Inflammatory macrophage treated with lipopolysaccharide for 1 hour (primary cell): ENCODE measurements at regions not wholly inside any gene's neighbourhood (a gene's known extent, or its start where the extent isn't known, plus 50 kb on each side); places are given as distances from the start of the nearest gene placed in this dataset.
"Not testable (repeated sequence)": the region's sequence is repeated elsewhere in the genome, so short reads cannot be mapped to it uniquely, and the experiment has no call there.

Experiments
- DNase-seq, 2 donors: peaks; one replicate each; pipeline ENCODE4 v3.0.0-alpha.2; 2020 to 2022

GRCh38 chr6:25192590-25193459 is 86.3 kb upstream of the CARMIL1 start:
- no peak for DNase-seq

DNA sequence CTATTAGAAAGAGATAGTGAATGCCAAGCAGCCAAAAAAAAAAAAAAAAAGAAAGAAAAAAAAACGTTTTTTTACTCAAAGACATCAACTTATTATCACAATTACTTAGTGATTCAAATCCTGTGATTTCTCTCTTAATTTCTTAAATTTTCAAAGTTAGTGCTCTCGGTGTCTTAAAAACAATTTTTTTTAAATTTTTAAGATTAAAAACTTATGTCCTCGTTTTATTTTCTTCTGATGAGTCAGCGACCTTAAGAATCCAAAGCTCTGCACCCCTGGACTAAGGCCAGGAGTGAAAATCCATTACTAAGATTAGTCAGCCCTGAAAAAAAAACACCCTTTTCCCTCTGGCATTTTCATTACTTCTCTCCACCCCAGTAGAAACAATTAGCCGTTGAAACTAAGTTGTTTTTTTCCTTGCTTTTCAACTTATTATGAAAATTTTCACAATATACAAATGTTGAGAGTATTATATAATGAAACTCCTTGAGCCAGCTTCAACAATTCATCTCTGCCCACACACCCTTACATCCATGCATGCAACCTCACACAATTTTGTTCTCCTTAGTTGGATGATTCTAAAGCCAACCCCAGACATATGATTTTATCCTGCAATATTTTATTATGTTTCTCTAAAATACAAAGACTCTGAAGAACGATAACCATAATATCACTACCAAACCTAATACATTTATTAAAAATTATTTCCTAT is 85.6 kb upstream of the CARMIL1 start:
- no peak for DNase-seq

DNA sequence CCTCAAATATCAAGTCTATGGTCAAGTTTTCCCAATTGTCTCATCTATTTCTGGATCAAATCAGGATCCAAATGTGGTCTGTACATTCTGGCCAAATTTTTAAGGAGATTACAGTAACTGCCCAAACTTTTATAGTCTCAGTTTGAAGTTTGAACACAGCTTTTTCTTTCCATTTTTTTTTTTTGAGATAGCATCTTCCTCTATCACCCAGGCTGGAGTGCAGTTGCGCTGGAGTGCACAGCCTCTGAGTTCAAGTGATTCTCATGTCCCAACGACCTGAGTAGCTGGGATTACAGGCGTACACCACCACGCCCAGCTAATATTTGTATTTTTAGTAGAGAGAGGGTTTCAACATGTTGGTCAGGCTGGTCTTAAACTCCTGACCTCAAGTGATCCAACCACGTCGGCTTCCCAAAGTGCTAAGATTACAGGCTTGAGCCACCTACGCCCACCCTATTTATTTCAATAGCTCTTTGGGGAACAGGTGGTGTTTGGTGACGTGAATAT is 84.9 kb upstream of the CARMIL1 start:
- DNase-seq: no peak

- DNase-seq: no peak
Measured at GRCh38 chr6:25196464-25196863, 82.7 kb upstream of the CARMIL1 start.

DNA sequence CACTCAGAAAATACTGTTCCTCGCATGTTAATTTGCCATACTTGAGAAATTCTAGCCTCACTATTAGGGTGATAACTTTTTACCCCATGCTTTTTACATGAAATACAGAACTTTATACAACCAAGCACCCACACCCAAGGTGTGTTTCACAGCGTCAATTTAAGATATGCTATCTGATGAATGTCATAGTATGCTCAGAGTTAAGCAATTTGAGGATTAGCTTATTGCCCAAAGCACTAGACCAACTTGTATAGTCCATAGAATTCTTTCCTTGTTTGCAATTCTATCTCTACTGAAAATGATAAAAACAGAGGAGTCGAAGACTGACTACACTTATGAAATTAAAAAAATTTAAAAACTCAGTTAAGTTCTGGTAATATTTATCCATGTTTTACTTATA is 82.1 kb upstream of the CARMIL1 start:
- no peak for DNase-seq

- DNase-seq: no peak
Measured at GRCh38 chr6:25199544-25199943, 79.6 kb upstream of the CARMIL1 start.

- DNase-seq: no peak
Measured at GRCh38 chr6:25202504-25202903, 76.7 kb upstream of the CARMIL1 start.

GRCh38 chr6:25205629-25206028 is 73.5 kb upstream of the CARMIL1 start:
- DNase-seq: no peak

DNA sequence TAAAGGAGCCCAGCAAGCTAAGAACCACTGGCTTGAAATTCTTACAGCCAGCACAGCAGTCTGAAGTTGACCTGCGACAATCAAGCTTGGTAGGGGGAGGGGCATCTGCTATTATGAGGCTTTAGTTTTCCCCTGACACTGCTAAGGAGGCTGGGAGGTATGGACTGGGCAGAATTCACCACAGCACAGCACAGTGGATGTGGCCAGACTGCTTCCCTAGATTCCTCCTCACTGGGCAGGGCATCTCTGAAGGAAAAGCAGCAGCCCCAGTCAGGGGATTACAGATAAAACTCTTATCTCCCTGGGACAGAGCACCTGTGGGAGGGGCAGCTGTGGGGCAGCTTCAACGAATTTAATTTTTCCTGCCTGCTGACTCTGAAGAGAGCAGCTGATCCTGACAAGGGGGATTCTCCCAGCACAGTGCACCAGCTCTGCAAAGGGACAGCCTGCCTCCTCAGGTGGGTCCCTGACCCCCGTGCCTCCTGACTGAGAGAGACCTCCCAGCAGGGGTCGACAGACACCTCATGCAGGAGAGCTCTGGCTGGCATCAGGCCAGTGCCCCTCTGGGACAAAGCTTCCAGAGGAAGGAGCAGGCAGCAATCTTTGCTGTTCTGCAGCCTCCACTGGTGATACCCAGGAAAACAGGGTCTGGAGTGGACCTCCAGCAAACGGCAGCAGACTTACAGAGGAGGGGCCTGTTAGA is 71.6 kb upstream of the CARMIL1 start:
- DNase-seq: not testable (repeated sequence)

- no peak for DNase-seq
Measured at GRCh38 chr6:25215881-25216280, 63.3 kb upstream of the CARMIL1 start.

DNA sequence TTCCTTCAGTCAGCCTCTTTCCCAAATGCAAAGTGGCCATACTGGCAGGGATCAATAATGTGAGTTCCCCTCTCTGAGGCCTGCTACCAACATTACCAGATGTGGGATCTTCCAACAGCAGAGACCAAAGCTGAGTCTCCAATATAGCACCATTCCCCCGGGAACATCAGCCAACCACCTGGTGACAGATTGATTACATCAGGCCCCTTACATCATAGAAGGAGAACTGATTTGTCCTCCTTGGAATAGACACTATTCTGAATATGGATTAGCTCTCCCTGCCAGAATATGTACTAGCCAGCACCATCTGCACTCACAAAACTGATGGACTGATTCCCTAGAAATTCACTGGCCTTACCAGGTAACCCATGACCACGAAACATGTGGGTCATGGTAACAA is 61.9 kb upstream of the CARMIL1 start:
- no peak for DNase-seq

DNA sequence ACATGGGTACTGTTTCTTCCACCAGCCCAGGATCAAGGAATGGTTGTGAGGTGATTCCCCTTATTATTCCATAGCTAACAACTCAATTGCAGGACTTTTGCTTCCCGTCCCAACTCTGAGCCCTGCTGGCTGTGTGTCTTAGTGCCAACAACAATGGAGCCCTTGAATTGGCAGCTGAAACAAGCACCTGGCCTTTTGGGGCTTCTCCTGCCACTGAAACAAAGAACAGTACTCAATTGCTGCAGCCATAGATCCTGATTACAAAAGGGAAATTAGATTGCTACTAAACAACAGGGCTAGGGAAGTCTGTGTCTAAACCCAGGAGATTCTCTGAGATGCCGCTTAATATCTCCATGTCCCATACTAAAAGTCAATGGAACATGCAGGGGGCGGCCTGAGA is 61.3 kb upstream of the CARMIL1 start:
- no peak for DNase-seq

DNA sequence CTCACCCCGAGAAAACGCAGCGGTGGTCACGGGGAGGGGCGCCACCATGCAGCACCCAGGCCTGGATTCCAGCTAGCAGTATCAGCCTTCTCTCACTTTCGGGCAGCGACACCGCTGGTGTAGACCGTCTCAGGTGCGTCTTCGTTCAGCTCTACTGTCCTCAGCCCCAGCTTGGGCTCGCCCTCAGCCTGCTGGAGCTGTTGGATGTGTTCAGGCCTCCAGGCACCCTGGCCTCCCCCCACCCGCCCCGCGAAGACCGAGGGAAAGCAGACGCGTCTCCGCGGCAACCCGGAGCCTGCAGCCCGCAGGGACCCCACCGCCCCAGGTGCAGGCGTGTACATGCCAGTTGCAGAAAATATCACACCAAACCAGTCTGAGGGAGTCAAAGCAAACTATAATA is 60.8 kb upstream of the CARMIL1 start:
- DNase-seq: no peak

DNA sequence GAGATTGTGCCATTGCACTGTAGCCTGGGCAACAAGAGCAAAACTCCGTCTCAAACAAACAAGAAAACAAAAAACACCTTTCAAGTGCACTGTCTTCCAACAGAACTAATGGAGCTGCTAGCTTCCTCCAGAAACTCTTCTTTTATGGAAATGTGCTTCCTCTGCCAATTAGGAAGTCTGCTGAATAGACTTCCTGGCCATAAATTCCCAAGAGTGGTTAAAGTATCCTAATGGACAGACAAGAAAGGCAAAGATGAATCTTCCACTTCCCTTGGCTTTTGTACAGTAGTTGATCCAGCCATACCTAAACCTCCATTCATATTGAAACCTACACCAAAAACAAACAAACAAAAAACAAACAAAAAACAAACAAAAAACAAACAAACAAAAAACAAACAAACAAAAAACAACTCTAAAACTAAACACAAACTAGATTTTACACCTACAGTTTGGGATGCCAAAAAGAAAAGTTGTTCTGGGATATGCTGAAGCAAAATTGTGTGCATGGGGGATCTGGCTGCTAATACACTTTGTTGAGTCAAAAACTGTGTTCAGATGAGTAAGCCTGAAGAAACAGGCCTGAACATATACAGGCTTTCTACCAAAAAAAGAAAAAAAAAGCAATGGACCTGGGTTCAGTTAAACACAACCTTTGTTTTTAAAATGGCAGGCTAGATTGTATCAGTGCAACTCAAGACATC is 59.8 kb upstream of the CARMIL1 start:
- DNase-seq: no peak

GRCh38 chr6:25219917-25220278 is 59.3 kb upstream of the CARMIL1 start:
- DNase-seq: peak in 1 of 2 donors; percentile 9

GRCh38 chr6:25220857-25221256 is 58.3 kb upstream of the CARMIL1 start:
- no peak for DNase-seq

- DNase-seq: no peak
Measured at GRCh38 chr6:25222006-25222678, 57.0 kb upstream of the CARMIL1 start.

DNA sequence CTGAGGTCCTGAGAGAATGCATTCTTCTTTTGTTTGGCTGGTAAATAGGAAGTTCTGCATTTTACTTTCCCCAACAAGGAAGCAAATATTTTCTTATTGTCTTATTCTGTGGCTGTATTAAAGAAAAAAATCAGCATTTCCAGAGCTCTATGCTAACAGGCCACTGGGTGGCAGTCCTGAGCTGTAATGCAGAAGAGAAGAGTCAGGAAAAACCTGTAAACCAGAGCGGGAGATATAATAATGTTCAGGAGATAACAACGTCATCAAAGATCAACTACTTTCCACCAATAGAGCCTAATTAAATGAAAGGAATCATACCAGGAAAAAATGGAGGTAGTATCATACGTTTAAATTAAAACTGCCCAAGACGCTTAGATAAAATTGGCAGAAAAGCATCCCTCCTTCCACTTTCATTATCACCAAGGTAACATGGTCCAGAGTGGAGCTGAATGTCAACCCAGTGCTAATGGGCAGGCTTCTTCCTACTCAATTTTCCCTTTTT is 55.6 kb upstream of the CARMIL1 start:
- DNase-seq: peak; percentile 51 to 78

DNA sequence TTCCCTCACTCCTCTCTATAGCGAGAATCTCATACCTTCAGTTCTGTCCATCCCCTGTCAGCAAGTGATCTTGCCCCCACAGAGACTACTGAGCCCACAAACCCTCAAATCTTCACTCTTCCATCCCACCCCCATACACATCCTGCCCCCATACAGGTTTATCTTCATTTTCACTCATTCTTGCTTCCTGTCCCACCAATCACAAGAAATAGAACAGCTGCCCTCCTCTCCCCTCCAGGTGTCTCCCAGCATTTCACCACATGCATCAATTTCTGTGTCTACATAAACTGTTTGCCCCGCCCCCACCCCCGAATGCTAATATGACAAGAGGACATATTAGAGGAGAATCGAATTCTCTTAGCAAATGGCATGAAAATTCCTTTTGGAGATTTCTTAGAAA is 54.9 kb upstream of the CARMIL1 start:
- no peak for DNase-seq

GRCh38 chr6:25227854-25228253 is 51.3 kb upstream of the CARMIL1 start:
- no peak for DNase-seq
